ENCODE measurements at regions not wholly inside any gene's neighbourhood (a gene's known extent, or its start where the extent isn't known, plus 50 kb on each side); places are given as distances from the start of the nearest gene placed in this dataset.

DNA sequence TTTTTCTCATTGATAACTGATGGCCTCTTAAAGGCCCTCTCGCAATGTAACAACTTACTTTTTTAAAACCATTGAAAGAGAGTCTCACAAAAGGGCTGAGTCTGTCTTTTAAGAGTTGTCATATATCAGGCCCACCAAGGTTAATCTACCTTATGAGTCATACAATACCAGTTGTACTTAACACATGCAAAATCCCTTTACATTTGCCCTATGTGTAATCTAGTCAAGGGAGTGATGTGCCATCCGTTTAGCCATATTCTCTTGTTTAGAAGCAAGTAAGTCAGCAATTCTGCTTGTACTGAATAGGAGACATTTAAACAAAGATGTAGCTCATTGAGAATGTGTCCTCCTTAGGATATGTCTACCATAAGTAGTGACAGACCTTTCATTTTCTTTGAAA, 143.7 kb downstream of the TENT5A start:
- Histone ChIP-seq H3K36me3 (ENCODE audit: insufficient read depth, low read length, poor library complexity, severe bottlenecking) (no peaks in the 10 kb centered on the region), H3K4me3 (ENCODE audit: low read depth, low read length, poor library complexity, severe bottlenecking) (no peak overlapping the region), H3K9me3 (ENCODE audit: low read depth, low read length, poor library complexity, severe bottlenecking) (no peaks in the 10 kb centered on the region), H3K27me3 (replicated peaks; ENCODE audit: insufficient read depth, low read depth, low read length, poor library complexity) (no peaks in the 10 kb centered on the region), H3K27ac (ENCODE audit: low read depth, low read length, poor library complexity, severe bottlenecking) (no peak overlapping the region), H3K4me1 (ENCODE audit: insufficient read depth, low read length, poor library complexity, severe bottlenecking) (peaks cover 14% of the 10 kb centered on the region)
- TF ChIP-seq EZH2 (IDR thresholded peaks at IDR 0.05; ENCODE audit: borderline replicate concordance, low read depth, low read length, poor library complexity, severe bottlenecking) = no peak
- TF ChIP-seq, protein P1, sequence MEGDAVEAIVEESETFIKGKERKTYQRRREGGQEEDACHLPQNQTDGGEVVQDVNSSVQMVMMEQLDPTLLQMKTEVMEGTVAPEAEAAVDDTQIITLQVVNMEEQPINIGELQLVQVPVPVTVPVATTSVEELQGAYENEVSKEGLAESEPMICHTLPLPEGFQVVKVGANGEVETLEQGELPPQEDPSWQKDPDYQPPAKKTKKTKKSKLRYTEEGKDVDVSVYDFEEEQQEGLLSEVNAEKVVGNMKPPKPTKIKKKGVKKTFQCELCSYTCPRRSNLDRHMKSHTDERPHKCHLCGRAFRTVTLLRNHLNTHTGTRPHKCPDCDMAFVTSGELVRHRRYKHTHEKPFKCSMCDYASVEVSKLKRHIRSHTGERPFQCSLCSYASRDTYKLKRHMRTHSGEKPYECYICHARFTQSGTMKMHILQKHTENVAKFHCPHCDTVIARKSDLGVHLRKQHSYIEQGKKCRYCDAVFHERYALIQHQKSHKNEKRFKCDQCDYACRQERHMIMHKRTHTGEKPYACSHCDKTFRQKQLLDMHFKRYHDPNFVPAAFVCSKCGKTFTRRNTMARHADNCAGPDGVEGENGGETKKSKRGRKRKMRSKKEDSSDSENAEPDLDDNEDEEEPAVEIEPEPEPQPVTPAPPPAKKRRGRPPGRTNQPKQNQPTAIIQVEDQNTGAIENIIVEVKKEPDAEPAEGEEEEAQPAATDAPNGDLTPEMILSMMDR (conservative IDR thresholded peaks at IDR 0.05; ENCODE audit: low read depth, low read length) = no peak
- ChIA-PET CTCF (no interaction called here), POLR2A (ENCODE audit: low non-redundant PET) (no interaction called here)
- no TSS peak for BruUV-seq (replicated peaks)
- intact Hi-C loops (cut with micrococcal nuclease; ENCODE audit: unreplicated experiment) = no loop called here
- no peak for DNase-seq (ENCODE audit: low spot score)

DNA sequence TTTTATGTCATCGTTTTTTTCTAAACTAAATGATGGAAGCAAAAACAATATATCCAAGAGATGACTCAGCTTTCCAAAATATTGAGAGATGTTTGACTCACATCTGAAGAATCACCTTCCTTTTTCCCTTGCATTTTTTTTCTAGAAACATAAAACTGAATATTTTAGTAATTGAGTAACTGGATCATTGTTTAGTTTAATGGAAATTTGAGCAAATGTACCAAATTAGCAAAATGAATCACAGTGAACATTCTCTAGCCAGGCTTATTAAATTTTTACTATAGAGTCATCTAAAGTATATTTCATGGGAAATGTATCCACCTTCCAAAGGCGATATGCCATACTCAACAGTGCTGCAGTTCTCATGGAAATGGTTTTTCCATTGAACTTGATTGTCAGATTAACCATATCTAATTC, 145.5 kb downstream of the TENT5A start:
- CTCF ChIA-PET = no interaction called here

DNA sequence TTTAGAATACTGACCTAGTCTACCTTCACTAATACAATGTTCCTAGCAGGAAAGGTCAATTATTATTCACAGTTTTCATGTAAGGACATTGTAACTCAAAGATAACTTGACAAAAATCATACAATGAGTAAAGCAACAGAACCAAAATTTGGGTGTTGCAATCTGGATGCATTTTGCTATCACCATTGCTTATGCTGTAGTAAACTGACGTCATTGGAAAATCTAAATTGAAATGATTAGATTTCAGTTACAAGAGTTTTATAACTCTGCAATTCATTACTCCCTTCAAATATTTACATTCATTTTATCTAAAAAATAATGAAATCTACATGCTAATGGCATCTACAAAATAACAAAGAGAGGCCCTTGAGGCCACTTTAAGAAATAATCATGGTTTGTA, 147.0 kb downstream of the TENT5A start:
- Histone ChIP-seq H3K27me3 (replicated peaks; ENCODE audit: insufficient read depth, low read depth, low read length, poor library complexity) (no peaks in the 10 kb centered on the region), H3K36me3 (ENCODE audit: insufficient read depth, low read length, poor library complexity, severe bottlenecking) (no peaks in the 10 kb centered on the region), H3K27ac (ENCODE audit: low read depth, low read length, poor library complexity, severe bottlenecking) (no peak overlapping the region), H3K9me3 (ENCODE audit: low read depth, low read length, poor library complexity, severe bottlenecking) (no peaks in the 10 kb centered on the region), H3K4me1 (ENCODE audit: insufficient read depth, low read length, poor library complexity, severe bottlenecking) (no peaks in the 10 kb centered on the region), H3K4me3 (ENCODE audit: low read depth, low read length, poor library complexity, severe bottlenecking) (no peak overlapping the region)
- ChIA-PET POLR2A (ENCODE audit: low non-redundant PET) (no interaction called here), CTCF (no interaction called here)
- no peak for DNase-seq (ENCODE audit: low spot score)
- no peak for TF ChIP-seq EZH2 (IDR thresholded peaks at IDR 0.05; ENCODE audit: borderline replicate concordance, low read depth, low read length, poor library complexity, severe bottlenecking)
- TF ChIP-seq, protein P1 (conservative IDR thresholded peaks at IDR 0.05; ENCODE audit: low read depth, low read length) = no peak
- BruUV-seq (replicated peaks) = no TSS peak
- intact Hi-C loops (cut with micrococcal nuclease; ENCODE audit: unreplicated experiment) = no loop called here

More for the DNA sequence above, 145.5 kb downstream of the TENT5A start:
- no peak for TF ChIP-seq EZH2 (IDR thresholded peaks at IDR 0.05; ENCODE audit: borderline replicate concordance, low read depth, low read length, poor library complexity, severe bottlenecking)
- TF ChIP-seq, protein P1 (conservative IDR thresholded peaks at IDR 0.05; ENCODE audit: low read depth, low read length) = no peak
- no peak for DNase-seq (ENCODE audit: low spot score)
- BruUV-seq (replicated peaks) = no TSS peak
- Histone ChIP-seq H3K27ac (ENCODE audit: low read depth, low read length, poor library complexity, severe bottlenecking) (no peak overlapping the region), H3K36me3 (ENCODE audit: insufficient read depth, low read length, poor library complexity, severe bottlenecking) (no peaks in the 10 kb centered on the region), H3K4me3 (ENCODE audit: low read depth, low read length, poor library complexity, severe bottlenecking) (no peak overlapping the region), H3K9me3 (ENCODE audit: low read depth, low read length, poor library complexity, severe bottlenecking) (no peaks in the 10 kb centered on the region), H3K4me1 (ENCODE audit: insufficient read depth, low read length, poor library complexity, severe bottlenecking) (no peaks in the 10 kb centered on the region), H3K27me3 (replicated peaks; ENCODE audit: insufficient read depth, low read depth, low read length, poor library complexity) (no peaks in the 10 kb centered on the region)
- intact Hi-C loops (cut with micrococcal nuclease; ENCODE audit: unreplicated experiment) = no loop called here
- POLR2A ChIA-PET (ENCODE audit: low non-redundant PET) = no interaction called here
